ENCODE measurements at regions not wholly inside any gene's neighbourhood (a gene's known extent, or its start where the extent isn't known, plus 50 kb on each side); places are given as distances from the start of the nearest gene placed in this dataset.

DNA sequence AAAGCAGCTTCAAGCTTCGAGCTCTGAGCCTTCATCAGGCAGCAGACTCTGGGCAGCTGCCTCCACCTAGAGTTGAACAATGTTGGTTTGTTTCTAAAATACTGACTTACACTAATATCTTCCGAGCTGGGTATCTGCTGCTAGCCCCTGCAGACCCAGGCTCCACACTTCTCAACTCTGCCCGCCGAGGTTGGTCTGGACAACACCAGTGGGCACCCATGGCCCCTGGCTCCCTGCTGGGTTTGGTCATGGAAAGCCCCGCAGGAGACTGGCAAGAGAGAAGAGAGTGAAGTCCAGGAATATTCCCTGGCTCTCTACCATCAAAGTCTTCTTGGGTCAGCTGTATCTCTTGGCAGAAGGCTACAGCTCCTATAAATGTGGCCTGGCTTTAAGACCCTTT is 214.2 kb upstream of the TMEM132C start:
- DNase-seq (ENCODE audit: low read depth): no peak
- H3K4me3 ChIP-seq (ENCODE audit: low read length): no peak overlapping the region
- TF ChIP-seq, protein P1, sequence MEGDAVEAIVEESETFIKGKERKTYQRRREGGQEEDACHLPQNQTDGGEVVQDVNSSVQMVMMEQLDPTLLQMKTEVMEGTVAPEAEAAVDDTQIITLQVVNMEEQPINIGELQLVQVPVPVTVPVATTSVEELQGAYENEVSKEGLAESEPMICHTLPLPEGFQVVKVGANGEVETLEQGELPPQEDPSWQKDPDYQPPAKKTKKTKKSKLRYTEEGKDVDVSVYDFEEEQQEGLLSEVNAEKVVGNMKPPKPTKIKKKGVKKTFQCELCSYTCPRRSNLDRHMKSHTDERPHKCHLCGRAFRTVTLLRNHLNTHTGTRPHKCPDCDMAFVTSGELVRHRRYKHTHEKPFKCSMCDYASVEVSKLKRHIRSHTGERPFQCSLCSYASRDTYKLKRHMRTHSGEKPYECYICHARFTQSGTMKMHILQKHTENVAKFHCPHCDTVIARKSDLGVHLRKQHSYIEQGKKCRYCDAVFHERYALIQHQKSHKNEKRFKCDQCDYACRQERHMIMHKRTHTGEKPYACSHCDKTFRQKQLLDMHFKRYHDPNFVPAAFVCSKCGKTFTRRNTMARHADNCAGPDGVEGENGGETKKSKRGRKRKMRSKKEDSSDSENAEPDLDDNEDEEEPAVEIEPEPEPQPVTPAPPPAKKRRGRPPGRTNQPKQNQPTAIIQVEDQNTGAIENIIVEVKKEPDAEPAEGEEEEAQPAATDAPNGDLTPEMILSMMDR (IDR thresholded peaks at IDR 0.05; ENCODE audit: insufficient read depth, low read depth, low read length, missing control alignments): no peak

DNA sequence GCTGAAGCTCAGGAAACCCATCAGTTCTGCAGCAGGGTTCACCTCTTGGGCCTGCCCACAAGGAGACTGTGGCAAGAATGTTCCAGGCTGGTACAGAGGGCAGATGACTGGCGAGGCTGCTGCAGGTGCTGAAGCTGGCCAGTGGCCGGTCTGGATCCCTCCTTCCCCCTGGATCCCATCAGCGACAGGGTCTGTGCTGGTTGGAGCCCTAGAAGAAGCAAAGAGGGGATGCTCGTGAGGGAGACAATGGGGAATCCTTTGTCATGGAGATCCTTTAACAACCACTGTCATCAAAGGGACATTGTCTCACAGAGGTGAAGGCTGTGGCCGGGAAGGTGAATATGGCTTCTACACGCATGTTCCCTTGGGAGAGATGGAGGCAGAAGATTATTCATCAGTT is 211.4 kb upstream of the TMEM132C start:
- no peak overlapping the region for H3K4me3 ChIP-seq (ENCODE audit: low read length)
- TF ChIP-seq, protein P1 (IDR thresholded peaks at IDR 0.05; ENCODE audit: insufficient read depth, low read depth, low read length, missing control alignments): no peak
- no peak for DNase-seq (ENCODE audit: low read depth)

DNA sequence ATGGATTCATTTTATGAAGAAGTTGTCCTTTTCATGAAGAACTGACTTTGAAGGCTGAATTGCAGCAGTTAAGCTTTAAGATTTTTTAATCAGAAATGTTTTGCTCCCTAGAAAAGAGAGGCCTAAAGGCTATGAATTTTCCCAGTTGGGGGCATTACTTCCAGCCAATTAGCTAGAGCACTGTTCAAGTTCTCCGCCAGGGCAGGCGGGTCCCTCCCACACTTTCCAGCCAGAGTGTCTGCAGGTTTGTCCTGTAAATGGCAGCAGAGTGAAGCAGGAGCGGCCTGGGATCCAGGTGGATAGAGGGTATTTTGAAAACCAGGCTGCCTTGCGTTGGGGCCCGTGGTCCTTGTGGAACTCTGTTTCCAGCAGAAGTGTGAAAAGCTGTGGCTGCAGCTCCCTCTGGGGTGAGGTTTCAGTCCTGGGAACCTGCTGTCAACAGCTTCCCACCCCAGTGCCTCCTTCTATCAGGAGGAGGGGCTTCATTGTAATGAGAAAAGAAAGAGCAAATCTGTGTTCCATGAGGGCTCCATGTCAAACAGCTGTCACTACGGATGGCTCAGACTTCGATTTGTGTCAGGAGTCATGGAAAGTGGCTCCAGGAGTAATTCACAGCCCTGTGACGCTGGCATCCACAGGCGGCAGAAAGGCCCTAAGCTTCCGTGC is 210.7 kb upstream of the TMEM132C start:
- TF ChIP-seq, protein P1 (IDR thresholded peaks at IDR 0.05; ENCODE audit: insufficient read depth, low read depth, low read length, missing control alignments): no peak
- no peak overlapping the region for H3K4me3 ChIP-seq (ENCODE audit: low read length)
- DNase-seq (ENCODE audit: low read depth): no peak

DNA sequence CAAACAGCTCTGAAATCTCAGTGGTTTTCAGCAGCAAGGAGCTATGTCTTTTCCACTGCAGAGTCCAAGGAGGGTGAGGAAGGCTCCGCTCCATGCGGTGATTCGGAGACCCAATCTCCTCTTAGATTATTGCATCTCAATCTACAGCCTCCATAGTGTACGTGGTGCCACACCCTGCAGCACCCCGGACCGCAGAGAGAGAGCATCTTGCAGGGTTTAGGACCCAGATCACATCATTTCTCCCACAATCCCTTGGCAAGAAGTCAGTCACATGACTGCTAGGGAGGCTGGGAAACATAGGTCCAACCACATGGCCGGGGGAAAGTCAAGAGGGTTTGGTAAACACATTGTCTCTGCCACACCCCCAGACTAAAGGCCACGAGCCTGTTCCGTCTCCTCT is 209.4 kb upstream of the TMEM132C start:
- TF ChIP-seq, protein P1 (IDR thresholded peaks at IDR 0.05; ENCODE audit: insufficient read depth, low read depth, low read length, missing control alignments): no peak
- no peak overlapping the region for H3K4me3 ChIP-seq (ENCODE audit: low read length)
- DNase-seq (ENCODE audit: low read depth): no peak

DNA sequence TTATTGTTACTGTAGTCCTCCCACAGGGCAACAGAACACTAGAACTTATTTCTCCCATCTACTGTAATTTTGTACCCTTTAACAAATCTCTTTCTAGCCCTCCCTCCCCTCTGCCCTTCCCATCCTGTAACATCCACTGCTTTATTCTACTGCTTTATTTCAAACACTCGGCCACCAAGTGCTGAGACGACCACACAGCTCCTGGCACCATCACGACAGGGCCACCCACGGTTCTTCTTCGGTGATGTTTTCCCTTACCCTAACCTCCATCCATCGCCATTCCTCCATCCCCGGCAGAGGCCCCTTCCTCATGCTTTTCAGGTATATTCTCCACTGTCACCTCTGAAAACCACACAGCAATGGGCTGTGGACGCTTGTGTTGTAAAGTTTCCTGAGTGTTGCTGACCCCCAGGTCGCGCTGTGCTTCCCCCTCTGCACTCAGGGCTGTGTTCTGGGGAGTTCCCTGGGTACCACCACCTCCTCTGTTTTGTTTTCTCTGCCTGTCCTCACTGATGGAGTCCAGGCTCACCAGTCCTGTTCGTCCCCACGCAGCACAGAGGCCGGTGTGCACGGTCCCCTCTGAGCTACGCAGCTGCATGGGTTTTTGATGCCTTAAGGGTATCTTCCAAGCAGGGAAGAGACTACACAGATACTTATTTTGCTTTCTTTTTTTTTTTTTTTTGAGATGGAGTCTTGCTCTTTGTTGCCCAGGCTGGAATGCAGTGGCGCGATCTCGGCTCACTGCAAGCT is 207.2 kb upstream of the TMEM132C start:
- no peak for DNase-seq (ENCODE audit: low read depth)
- H3K4me3 ChIP-seq (ENCODE audit: low read length): no peak overlapping the region
- TF ChIP-seq, protein P1 (IDR thresholded peaks at IDR 0.05; ENCODE audit: insufficient read depth, low read depth, low read length, missing control alignments): no peak

DNA sequence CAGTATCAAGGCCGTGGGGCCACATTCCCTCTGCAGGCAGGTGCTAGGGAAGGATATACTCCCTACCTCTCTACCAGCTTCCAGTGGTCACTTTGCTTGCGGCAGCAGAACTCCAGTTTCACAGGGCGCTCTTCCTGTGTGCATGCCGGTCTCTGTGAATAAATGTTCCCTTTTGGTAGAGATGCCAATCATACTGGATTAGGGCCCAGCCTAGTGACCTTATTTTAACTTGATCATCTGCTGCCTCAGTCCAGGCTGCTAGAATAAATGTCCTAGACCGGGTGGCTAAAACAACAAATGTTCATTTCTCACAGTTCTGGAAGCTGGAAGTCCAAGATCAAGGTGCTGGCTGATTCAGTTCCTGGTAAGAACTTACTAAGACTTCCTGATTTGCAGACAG is 198.8 kb upstream of the TMEM132C start:
- DNase-seq (ENCODE audit: low read depth): no peak
- TF ChIP-seq, protein P1 (IDR thresholded peaks at IDR 0.05; ENCODE audit: insufficient read depth, low read depth, low read length, missing control alignments): no peak
- no peak overlapping the region for H3K4me3 ChIP-seq (ENCODE audit: low read length)

All from epithelial cell of esophagus (primary cell).